Thoracic aorta (tissue), 2 donors: ENCODE measurements at regions not wholly inside any gene's neighbourhood (a gene's known extent, or its start where the extent isn't known, plus 50 kb on each side); places are given as distances from the start of the nearest gene placed in this dataset.

ENCODE experiments used
- ATAC-seq: fragments of 150-250 bp; one replicate; pipeline ENCODE4 v1.8.0; 2017; ENCODE audit warnings: low read depth; ENCODE audit not compliant: insufficient number of reproducible peaks, low FRiP score
- DNase-seq: peaks from one replicate; pipeline ENCODE4 v3.0.0-alpha.2; 2020; ENCODE audit warnings: low spot score
- H3K27ac ChIP-seq, 2 donors: fragments of 200-600 bp; sonication (generic); 1 replicate in 1 of 2; 2 replicates in 1 of 2; pipeline ENCODE4 v1.5.1; 2016; ENCODE audit warnings: mild to moderate bottlenecking in 2 of 2, moderate library complexity in 2 of 2
- H3K27me3 ChIP-seq: fragments of 200-600 bp; sonication (generic); replicated peaks from 2 replicates; pipeline ENCODE4 v1.6.0; 2016; ENCODE audit warnings: mild to moderate bottlenecking; ENCODE audit not compliant: insufficient read depth
- H3K36me3 ChIP-seq: fragments of 200-600 bp; sonication (generic); one replicate; pipeline ENCODE4 v1.5.1; 2016
- H3K4me1 ChIP-seq, 2 donors: fragments of 200-600 bp; sonication (generic); 1 replicate in 1 of 2; 2 replicates in 1 of 2; pipeline versions ENCODE4 v1.5.1 to v1.6.0; 2016; ENCODE audit warnings: low read depth in 2 of 2, mild to moderate bottlenecking in 1 of 2; ENCODE audit not compliant: control insufficient read depth in 1 of 2
- H3K4me3 ChIP-seq: fragments of 200-600 bp; sonication (generic); 2 replicates; pipeline ENCODE4 v1.5.1; 2016; ENCODE audit warnings: mild to moderate bottlenecking
- H3K9me3 ChIP-seq: fragments of 200-600 bp; sonication (generic); 2 replicates; pipeline ENCODE4 v1.5.1; 2016
- TF ChIP-seq, protein P1 (sequence below): fragments of 200-600 bp; sonication (generic); IDR thresholded peaks from one replicate; pipeline ENCODE4 v1.5.1; 2019; ENCODE audit warnings: antibody characterized with exemption

DNA sequence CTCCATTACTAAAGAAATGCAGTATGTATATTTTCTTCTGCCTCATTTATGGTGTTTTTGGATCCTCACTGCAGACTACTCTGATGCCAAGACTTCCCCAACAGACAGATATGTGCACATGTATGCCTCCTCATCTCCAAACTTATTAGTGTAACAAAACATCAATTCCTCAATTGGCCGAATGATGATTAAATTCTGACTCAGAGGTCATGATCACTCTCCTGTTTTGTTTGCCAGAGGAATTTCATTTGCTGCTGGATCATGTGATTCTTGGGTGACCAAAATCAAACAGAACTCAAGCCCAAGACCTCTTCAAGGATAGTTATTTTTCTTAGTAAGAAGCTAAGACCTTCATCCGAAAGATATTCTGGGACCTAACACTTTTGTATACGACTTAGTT, 227.6 kb downstream of the LMO4 start:
- TF ChIP-seq, protein P1, sequence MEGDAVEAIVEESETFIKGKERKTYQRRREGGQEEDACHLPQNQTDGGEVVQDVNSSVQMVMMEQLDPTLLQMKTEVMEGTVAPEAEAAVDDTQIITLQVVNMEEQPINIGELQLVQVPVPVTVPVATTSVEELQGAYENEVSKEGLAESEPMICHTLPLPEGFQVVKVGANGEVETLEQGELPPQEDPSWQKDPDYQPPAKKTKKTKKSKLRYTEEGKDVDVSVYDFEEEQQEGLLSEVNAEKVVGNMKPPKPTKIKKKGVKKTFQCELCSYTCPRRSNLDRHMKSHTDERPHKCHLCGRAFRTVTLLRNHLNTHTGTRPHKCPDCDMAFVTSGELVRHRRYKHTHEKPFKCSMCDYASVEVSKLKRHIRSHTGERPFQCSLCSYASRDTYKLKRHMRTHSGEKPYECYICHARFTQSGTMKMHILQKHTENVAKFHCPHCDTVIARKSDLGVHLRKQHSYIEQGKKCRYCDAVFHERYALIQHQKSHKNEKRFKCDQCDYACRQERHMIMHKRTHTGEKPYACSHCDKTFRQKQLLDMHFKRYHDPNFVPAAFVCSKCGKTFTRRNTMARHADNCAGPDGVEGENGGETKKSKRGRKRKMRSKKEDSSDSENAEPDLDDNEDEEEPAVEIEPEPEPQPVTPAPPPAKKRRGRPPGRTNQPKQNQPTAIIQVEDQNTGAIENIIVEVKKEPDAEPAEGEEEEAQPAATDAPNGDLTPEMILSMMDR = no peak
- DNase-seq (no peak), ATAC-seq (no peak)
- Histone ChIP-seq H3K9me3 (no peaks in the 10 kb centered on the region), H3K4me3 (no peak overlapping the region), H3K27ac (no peak overlapping the region), H3K4me1 (no peaks in the 10 kb centered on the region), H3K27me3 (no peaks in the 10 kb centered on the region), H3K36me3 (no peaks in the 10 kb centered on the region)

DNA sequence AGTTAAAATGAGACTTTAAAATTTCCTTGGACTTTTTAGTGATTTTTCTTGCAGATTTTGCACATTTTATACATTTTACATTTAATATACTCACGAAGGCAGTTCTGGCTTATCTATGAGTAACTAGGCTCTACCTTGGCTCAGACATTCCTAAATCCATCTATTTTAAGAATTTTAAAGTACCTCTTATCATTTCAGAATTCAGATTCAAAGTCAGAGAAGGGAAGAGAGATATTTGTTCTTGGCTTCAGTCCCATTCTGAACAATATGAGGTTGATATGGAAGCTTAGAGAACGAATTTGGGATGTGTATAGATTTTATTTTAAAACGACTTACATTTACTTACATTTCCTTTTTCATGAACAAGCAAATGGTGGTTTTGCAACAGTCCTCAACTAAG, 230.2 kb downstream of the LMO4 start:
- DNase-seq (no peak), ATAC-seq (no peak)
- Histone ChIP-seq H3K4me3 (no peak overlapping the region), H3K9me3 (no peaks in the 10 kb centered on the region), H3K27me3 (no peaks in the 10 kb centered on the region), H3K27ac (no peak overlapping the region), H3K36me3 (no peaks in the 10 kb centered on the region), H3K4me1 (no peaks in the 10 kb centered on the region)
- TF ChIP-seq, protein P1 = no peak

DNA sequence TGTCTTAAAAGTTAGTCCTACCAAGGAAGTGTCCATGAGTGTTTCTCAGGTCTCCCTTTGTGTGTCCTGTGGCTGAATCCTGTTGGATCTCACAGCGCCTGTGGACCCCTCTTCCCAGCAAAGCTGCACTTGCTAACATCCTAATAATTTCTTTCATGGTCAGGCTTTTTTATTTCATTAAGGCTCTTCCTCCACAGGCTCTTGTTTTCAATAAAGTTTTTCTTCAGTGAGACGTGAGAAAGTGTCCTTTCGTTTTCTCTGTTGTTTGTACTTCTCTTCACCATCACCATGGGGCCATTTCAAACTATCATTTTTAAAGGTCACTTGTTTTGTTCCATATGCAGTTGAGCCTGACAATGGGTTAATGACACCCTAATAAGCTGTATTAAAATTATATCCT, 231.5 kb downstream of the LMO4 start:
- Histone ChIP-seq H3K4me3 (no peak overlapping the region), H3K27ac (no peak overlapping the region)

DNA sequence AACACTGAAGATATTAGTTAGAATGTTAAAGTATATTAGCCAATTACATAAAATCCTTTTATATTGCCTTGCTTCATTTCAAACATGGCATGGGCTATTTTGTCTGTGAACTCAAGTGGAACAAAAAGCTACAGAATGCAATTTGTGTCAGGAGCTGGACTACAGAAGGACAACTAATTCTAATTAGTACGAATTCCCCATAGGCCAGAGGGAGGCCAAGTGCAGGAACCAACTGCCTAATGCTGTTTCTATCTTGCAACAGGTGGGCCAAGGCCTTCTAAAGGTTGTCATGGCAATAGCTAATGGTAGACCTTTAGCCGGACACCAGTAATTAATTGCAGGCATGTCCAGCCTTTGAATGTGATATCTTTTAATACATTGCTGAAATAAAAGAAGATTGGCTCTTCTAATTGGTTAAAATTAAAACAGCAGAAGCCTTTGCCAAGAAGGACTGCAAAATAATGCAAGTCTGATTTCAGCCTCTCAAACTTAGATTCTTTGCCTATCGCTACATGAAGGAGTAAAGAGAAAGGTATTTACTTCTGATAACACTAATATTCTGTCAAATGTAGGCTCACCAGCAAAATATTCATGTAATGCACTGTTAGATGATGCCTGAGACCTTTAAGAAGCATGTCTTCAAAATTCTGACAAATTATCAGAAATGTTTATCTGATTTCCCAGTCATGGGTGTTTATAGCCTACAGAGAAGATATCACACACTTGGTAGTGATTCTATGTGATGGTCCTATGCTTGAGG, 232.1 kb downstream of the LMO4 start:
- no peak overlapping the region for H3K4me3 ChIP-seq
- TF ChIP-seq, protein P1 = no peak
- no peaks in the 10 kb centered on the region for H3K4me1 ChIP-seq
- H3K36me3 ChIP-seq = no peaks in the 10 kb centered on the region
- no peaks in the 10 kb centered on the region for H3K27me3 ChIP-seq
- no peak for ATAC-seq
- no peaks in the 10 kb centered on the region for H3K9me3 ChIP-seq
- no peak for DNase-seq
- no peak overlapping the region for H3K27ac ChIP-seq

More for the DNA sequence above, 231.5 kb downstream of the LMO4 start:
- ATAC-seq (no peak), DNase-seq (no peak)
- Histone ChIP-seq H3K36me3 (no peaks in the 10 kb centered on the region), H3K9me3 (no peaks in the 10 kb centered on the region), H3K27me3 (no peaks in the 10 kb centered on the region), H3K4me1 (no peaks in the 10 kb centered on the region)
- TF ChIP-seq, protein P1 = no peak

DNA sequence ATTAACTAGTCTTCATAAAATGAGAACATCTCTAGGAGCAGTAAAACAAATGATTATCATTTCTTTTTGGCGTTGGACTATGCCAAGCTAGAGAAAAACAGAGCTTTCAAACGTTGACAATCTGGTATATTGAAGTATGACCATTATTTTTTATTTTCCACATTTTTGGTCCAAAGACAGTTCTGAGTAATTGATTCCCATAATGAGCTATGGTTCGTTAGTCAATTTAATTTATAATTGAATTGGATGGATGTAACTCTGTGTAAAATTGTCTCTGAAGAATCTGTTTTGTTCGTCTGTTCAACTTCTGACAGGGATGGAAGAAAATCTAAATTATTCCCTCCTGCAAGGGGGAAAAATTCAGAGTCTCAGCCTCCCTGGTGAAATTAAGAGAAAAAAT, 234.5 kb downstream of the LMO4 start:
- H3K27me3 ChIP-seq = no peaks in the 10 kb centered on the region
- TF ChIP-seq, protein P1 = no peak
- ATAC-seq = no peak

More for the DNA sequence above, 234.5 kb downstream of the LMO4 start:
- Histone ChIP-seq H3K4me1 (no peaks in the 10 kb centered on the region), H3K36me3 (no peaks in the 10 kb centered on the region), H3K27ac (no peak overlapping the region), H3K4me3 (no peak overlapping the region), H3K9me3 (no peaks in the 10 kb centered on the region)
- DNase-seq = no peak
